Gastrocnemius medialis (tissue), 4 donors: ENCODE measurements at regions not wholly inside any gene's neighbourhood (a gene's known extent, or its start where the extent isn't known, plus 50 kb on each side); places are given as distances from the start of the nearest gene placed in this dataset.

ENCODE experiments used
- POLR2A ChIP-seq, 2 donors: fragments of 450-650 bp; IDR thresholded peaks; one replicate each; pipeline ENCODE4 v1.6.1; 2017; ENCODE audit warnings: antibody characterized with exemption in 2 of 2, mild to moderate bottlenecking in 2 of 2, moderate library complexity in 2 of 2
- TF ChIP-seq, protein P1 (sequence below), 5 experiments: fragments of 450-650 bp in 3 of 5; fragments of 200-600 bp in 2 of 5; sonication (generic) in 2 of 5; IDR thresholded peaks in 4 of 5; conservative IDR thresholded peaks in 1 of 5; 1 replicate in 4 of 5; 2 replicates in 1 of 5; pipeline ENCODE4 v1.5.1; 2016 to 2019; ENCODE audit warnings: antibody characterized with exemption in 5 of 5, mild to moderate bottlenecking in 3 of 5, moderate library complexity in 3 of 5

DNA sequence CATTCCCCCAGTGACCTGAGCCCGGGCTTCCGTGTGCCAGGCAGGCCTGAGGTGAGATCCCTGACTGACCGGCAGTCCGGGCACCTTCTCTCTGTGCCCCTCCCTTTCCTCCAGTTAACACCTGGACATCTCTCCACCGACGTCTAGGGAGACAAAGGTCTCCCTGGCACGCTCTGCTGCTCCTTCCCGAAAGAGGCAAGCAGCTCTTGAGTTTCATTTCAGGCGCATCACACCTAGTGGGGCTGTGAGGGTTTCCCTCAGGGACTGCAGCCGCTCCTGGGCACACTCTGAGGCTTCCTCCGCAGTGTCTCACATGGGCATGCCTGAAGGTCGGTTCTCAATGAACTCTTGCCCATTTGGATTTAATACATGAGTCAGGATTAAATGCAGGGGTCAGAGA, 322.7 kb downstream of the CTTN start:
- TF ChIP-seq, protein P1, sequence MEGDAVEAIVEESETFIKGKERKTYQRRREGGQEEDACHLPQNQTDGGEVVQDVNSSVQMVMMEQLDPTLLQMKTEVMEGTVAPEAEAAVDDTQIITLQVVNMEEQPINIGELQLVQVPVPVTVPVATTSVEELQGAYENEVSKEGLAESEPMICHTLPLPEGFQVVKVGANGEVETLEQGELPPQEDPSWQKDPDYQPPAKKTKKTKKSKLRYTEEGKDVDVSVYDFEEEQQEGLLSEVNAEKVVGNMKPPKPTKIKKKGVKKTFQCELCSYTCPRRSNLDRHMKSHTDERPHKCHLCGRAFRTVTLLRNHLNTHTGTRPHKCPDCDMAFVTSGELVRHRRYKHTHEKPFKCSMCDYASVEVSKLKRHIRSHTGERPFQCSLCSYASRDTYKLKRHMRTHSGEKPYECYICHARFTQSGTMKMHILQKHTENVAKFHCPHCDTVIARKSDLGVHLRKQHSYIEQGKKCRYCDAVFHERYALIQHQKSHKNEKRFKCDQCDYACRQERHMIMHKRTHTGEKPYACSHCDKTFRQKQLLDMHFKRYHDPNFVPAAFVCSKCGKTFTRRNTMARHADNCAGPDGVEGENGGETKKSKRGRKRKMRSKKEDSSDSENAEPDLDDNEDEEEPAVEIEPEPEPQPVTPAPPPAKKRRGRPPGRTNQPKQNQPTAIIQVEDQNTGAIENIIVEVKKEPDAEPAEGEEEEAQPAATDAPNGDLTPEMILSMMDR (IDR thresholded peaks at IDR 0.05 in 4 of 5, conservative IDR thresholded peaks at IDR 0.05 in 1 of 5): no peak
- TF ChIP-seq POLR2A (IDR thresholded peaks at IDR 0.05): no peak
